ENCODE measurements at regions not wholly inside any gene's neighbourhood (a gene's known extent, or its start where the extent isn't known, plus 50 kb on each side); places are given as distances from the start of the nearest gene placed in this dataset.

DNA sequence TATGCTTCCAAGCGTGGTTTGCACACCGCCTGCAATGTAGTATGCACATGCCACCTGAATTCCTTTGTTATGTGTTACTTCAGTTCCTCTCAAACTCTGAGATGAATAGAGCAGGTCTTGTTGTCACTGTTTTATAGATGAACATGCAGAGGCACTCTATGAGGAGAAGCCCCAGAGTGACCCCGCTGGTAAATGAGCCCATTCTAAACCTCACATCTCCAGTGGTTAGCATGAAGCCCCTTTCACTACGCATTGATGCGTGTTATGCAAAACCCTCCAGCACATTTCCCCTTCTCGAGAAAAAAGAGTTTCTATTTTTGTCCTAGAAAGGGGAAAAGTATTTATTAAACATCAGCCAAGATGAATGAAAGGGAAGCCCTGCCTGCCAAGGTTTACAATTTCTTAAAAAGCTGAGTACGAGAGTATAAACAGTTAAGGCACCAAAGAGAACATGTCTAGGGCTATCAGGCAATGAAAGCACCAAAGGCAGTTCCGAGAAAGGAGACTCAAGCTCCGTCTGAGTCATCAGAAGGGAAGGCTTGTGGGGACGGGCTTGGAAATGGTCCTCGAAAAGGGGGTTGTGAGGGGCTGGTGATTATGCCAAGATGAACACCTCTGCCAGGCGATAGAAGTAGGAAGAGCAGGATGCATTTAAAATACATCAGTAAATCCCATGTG, 58.7 kb upstream of the PFKP start:
- H3K27ac ChIP-seq (ENCODE audit: low read length) = 0 out of 2 replicates have a peak overlapping the region, but pooled peaks have one; percentile 23
- no TSS peak for BruUV-seq (replicated peaks)
- no peaks in the 10 kb centered on the region for H3K36me3 ChIP-seq (ENCODE audit: low read depth, low read length)
- DNase-seq (no peak), ATAC-seq (peak; percentile 22; the same call in 1 of the 2 replicates)
- POLR2A ChIA-PET (ENCODE audit: unreplicated experiment) = no interaction called here
- intact Hi-C loops (cut with micrococcal nuclease) = no loop called here
- CTCF ChIA-PET = no interaction called here
- no peak overlapping the region for H3K4me3 ChIP-seq (ENCODE audit: low read length)
- H3K27me3 ChIP-seq (ENCODE audit: low read length) = no peaks in the 10 kb centered on the region; the same call in 1 of the 2 replicates
- no peak overlapping the region; the same call in 1 of the 2 replicates for H3K4me2 ChIP-seq (ENCODE audit: low read length)
- no peak overlapping the region for H2AFZ ChIP-seq (ENCODE audit: low read length)
- no peaks in the 10 kb centered on the region for H3F3A ChIP-seq (ENCODE audit: low read length, unreplicated experiment)
- TF ChIP-seq, protein P1, sequence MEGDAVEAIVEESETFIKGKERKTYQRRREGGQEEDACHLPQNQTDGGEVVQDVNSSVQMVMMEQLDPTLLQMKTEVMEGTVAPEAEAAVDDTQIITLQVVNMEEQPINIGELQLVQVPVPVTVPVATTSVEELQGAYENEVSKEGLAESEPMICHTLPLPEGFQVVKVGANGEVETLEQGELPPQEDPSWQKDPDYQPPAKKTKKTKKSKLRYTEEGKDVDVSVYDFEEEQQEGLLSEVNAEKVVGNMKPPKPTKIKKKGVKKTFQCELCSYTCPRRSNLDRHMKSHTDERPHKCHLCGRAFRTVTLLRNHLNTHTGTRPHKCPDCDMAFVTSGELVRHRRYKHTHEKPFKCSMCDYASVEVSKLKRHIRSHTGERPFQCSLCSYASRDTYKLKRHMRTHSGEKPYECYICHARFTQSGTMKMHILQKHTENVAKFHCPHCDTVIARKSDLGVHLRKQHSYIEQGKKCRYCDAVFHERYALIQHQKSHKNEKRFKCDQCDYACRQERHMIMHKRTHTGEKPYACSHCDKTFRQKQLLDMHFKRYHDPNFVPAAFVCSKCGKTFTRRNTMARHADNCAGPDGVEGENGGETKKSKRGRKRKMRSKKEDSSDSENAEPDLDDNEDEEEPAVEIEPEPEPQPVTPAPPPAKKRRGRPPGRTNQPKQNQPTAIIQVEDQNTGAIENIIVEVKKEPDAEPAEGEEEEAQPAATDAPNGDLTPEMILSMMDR (conservative IDR thresholded peaks at IDR 0.05; ENCODE audit: low read depth, low read length) = no peak
- TF ChIP-seq EZH2 (IDR thresholded peaks at IDR 0.05; ENCODE audit: low read length, unreplicated experiment) = no peak
- TF ChIP-seq EZH2phosphoT487 (IDR thresholded peaks at IDR 0.05; ENCODE audit: borderline replicate concordance, low read length) = no peak
- H3K4me1 ChIP-seq (ENCODE audit: insufficient read depth, low read length) = peaks cover 16% of the 10 kb centered on the region
- no peaks in the 10 kb centered on the region for H3K9me3 ChIP-seq (ENCODE audit: low read length)
- H3K9ac ChIP-seq (ENCODE audit: low read length) = no peak overlapping the region
- H3K79me2 ChIP-seq (ENCODE audit: low read length) = no peaks in the 10 kb centered on the region
- no peaks in the 10 kb centered on the region for H4K20me1 ChIP-seq (ENCODE audit: low read length)
- H3K9me2 ChIP-seq (replicated peaks; ENCODE audit: low read length) = no peaks in the 10 kb centered on the region

DNA sequence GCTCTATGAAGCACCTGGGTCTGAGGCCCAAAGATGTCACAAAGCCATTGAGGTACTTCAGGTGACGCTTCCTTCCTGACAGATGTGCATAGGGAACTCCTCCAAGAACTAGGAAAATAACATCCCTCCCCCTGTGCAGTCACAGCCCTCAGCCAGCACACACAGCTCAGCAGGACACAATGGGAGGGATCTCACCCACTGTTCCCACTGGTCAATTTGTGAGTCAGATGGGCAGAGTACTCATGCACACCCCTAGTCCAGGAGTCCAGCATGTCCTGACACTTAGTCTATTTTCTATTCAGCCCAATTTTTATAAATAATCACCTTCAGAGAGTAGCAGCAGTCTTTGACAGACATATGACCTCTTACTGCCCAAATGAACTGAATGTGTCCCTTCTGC, 60.7 kb upstream of the PFKP start:
- no peak overlapping the region for H3K9ac ChIP-seq (ENCODE audit: low read length)
- no peak for ATAC-seq
- H3F3A ChIP-seq (ENCODE audit: low read length, unreplicated experiment) = no peaks in the 10 kb centered on the region
- H3K79me2 ChIP-seq (ENCODE audit: low read length) = no peaks in the 10 kb centered on the region
- H3K4me3 ChIP-seq (ENCODE audit: low read length) = no peak overlapping the region
- DNase-seq = no peak
- H3K36me3 ChIP-seq (ENCODE audit: low read depth, low read length) = no peaks in the 10 kb centered on the region
- H3K9me3 ChIP-seq (ENCODE audit: low read length) = no peaks in the 10 kb centered on the region
- intact Hi-C loops (cut with micrococcal nuclease) = no loop called here
- ChIA-PET CTCF (no interaction called here), POLR2A (ENCODE audit: unreplicated experiment) (no interaction called here)
- no TSS peak for BruUV-seq (replicated peaks)
- no peak overlapping the region for H2AFZ ChIP-seq (ENCODE audit: low read length)
- H3K27ac ChIP-seq (ENCODE audit: low read length) = no peak overlapping the region
- H3K9me2 ChIP-seq (replicated peaks; ENCODE audit: low read length) = no peaks in the 10 kb centered on the region
- TF ChIP-seq, protein P1 (conservative IDR thresholded peaks at IDR 0.05; ENCODE audit: low read depth, low read length) = no peak
- TF ChIP-seq EZH2phosphoT487 (IDR thresholded peaks at IDR 0.05; ENCODE audit: borderline replicate concordance, low read length) (no peak), EZH2 (IDR thresholded peaks at IDR 0.05; ENCODE audit: low read length, unreplicated experiment) (no peak)
- no peaks in the 10 kb centered on the region for H3K27me3 ChIP-seq (ENCODE audit: low read length)
- H3K4me1 ChIP-seq (ENCODE audit: insufficient read depth, low read length) = peaks cover 16% of the 10 kb centered on the region
- no peak overlapping the region for H3K4me2 ChIP-seq (ENCODE audit: low read length)
- no peaks in the 10 kb centered on the region for H4K20me1 ChIP-seq (ENCODE audit: low read length)

DNA sequence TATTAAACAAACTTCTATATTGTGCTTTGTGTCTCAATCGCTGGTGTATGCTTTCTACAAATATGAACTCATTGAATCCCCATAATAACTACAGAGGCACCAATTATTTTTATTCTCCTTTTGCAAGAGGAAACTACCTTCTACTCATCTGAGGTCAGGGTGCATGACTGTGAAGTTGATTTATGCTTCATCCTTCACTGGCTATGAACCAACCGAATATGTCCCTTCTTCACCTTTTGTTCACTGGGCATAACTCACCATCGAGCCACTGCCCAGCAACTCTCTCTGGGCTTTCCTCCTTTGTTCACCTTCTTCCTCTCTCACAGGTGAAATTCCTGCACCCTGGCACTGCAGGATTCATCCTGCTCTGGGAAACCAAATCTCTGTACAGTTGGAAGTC, 61.3 kb upstream of the PFKP start:
- H3K4me1 ChIP-seq (ENCODE audit: insufficient read depth, low read length) = peaks cover 16% of the 10 kb centered on the region
- ChIA-PET POLR2A (ENCODE audit: unreplicated experiment) (no interaction called here), CTCF (no interaction called here)
- no peak overlapping the region for H3K27ac ChIP-seq (ENCODE audit: low read length)
- H3F3A ChIP-seq (ENCODE audit: low read length, unreplicated experiment) = no peaks in the 10 kb centered on the region
- no peak for ATAC-seq
- no peak overlapping the region for H3K9ac ChIP-seq (ENCODE audit: low read length)
- TF ChIP-seq, protein P1 (conservative IDR thresholded peaks at IDR 0.05; ENCODE audit: low read depth, low read length) = no peak
- TF ChIP-seq EZH2phosphoT487 (IDR thresholded peaks at IDR 0.05; ENCODE audit: borderline replicate concordance, low read length) (no peak), EZH2 (IDR thresholded peaks at IDR 0.05; ENCODE audit: low read length, unreplicated experiment) (no peak)
- intact Hi-C loops (cut with micrococcal nuclease) = no loop called here
- H4K20me1 ChIP-seq (ENCODE audit: low read length) = no peaks in the 10 kb centered on the region
- no peaks in the 10 kb centered on the region for H3K9me3 ChIP-seq (ENCODE audit: low read length)
- BruUV-seq (replicated peaks) = no TSS peak
- no peaks in the 10 kb centered on the region for H3K36me3 ChIP-seq (ENCODE audit: low read depth, low read length)
- no peaks in the 10 kb centered on the region for H3K79me2 ChIP-seq (ENCODE audit: low read length)
- H3K4me2 ChIP-seq (ENCODE audit: low read length) = no peak overlapping the region
- H3K27me3 ChIP-seq (ENCODE audit: low read length) = no peaks in the 10 kb centered on the region
- no peaks in the 10 kb centered on the region for H3K9me2 ChIP-seq (replicated peaks; ENCODE audit: low read length)
- H3K4me3 ChIP-seq (ENCODE audit: low read length) = no peak overlapping the region
- no peak for DNase-seq
- no peak overlapping the region for H2AFZ ChIP-seq (ENCODE audit: low read length)

All from PC-3 (cell line).